DOHH2 (cell line): ENCODE measurements at regions not wholly inside any gene's neighbourhood (a gene's known extent, or its start where the extent isn't known, plus 50 kb on each side); places are given as distances from the start of the nearest gene placed in this dataset.

Experiments used
- EZH2phosphoT487 ChIP-seq: fragments of 200-600 bp; sonication (generic); IDR thresholded peaks from 2 replicates; pipeline ENCODE4 v1.6.1; 2017; ENCODE audit warnings: borderline replicate concordance, mild to moderate bottlenecking, antibody characterized with exemption, low read length, moderate library complexity, mixed read lengths
- TF ChIP-seq, protein P1 (sequence below): fragments of 200-600 bp; sonication (generic); IDR thresholded peaks from one replicate; pipeline ENCODE4 v1.5.1; 2014; ENCODE audit warnings: antibody characterized with exemption, mild to moderate bottlenecking, low read depth, low read length; ENCODE audit not compliant: poor library complexity, severe bottlenecking

GRCh38 chr20:55646851-55647250 is 358.5 kb downstream of the CBLN4 start:
- TF ChIP-seq, protein P1, sequence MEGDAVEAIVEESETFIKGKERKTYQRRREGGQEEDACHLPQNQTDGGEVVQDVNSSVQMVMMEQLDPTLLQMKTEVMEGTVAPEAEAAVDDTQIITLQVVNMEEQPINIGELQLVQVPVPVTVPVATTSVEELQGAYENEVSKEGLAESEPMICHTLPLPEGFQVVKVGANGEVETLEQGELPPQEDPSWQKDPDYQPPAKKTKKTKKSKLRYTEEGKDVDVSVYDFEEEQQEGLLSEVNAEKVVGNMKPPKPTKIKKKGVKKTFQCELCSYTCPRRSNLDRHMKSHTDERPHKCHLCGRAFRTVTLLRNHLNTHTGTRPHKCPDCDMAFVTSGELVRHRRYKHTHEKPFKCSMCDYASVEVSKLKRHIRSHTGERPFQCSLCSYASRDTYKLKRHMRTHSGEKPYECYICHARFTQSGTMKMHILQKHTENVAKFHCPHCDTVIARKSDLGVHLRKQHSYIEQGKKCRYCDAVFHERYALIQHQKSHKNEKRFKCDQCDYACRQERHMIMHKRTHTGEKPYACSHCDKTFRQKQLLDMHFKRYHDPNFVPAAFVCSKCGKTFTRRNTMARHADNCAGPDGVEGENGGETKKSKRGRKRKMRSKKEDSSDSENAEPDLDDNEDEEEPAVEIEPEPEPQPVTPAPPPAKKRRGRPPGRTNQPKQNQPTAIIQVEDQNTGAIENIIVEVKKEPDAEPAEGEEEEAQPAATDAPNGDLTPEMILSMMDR, result no peak
- no peak for TF ChIP-seq EZH2phosphoT487
